ENCODE measurements at regions not wholly inside any gene's neighbourhood (a gene's known extent, or its start where the extent isn't known, plus 50 kb on each side); places are given as distances from the start of the nearest gene placed in this dataset.

GRCh38 chr5:10910261-10910660 lies 149.2 kb upstream of the DAP start:
- Mint-ChIP-seq H3K9me3 (no peaks in the 10 kb centered on the region), H3K4me1 (no peaks in the 10 kb centered on the region), H3K36me3 (ENCODE audit: low read depth) (no peaks in the 10 kb centered on the region), H3K4me3 (no peak overlapping the region), H3K27ac (no peak overlapping the region), H3K27me3 (ENCODE audit: low read depth, poor library complexity) (peaks cover 11% of the 10 kb centered on the region)
- TF ChIP-seq CTCF (IDR thresholded peaks at IDR 0.05), result no peak
- DNase-seq, result no peak

- Mint-ChIP-seq H3K4me3 (no peak overlapping the region), H3K9me3 (no peaks in the 10 kb centered on the region), H3K27ac (no peak overlapping the region), H3K4me1 (peaks cover 30% of the 10 kb centered on the region), H3K36me3 (ENCODE audit: low read depth) (no peaks in the 10 kb centered on the region), H3K27me3 (ENCODE audit: low read depth, poor library complexity) (peaks cover 8% of the 10 kb centered on the region)
- DNase-seq, result no peak
- no peak for TF ChIP-seq CTCF (IDR thresholded peaks at IDR 0.05)
Observed at GRCh38 chr5:10904862-10905432, 143.9 kb upstream of the DAP start.

- Mint-ChIP-seq H3K4me1 (peaks cover 39% of the 10 kb centered on the region), H3K27me3 (ENCODE audit: low read depth, poor library complexity) (peaks cover 8% of the 10 kb centered on the region), H3K9me3 (no peaks in the 10 kb centered on the region), H3K4me3 (no peak overlapping the region), H3K27ac (peak overlapping the region; percentile 74), H3K36me3 (ENCODE audit: low read depth) (no peaks in the 10 kb centered on the region)
- no peak for DNase-seq
- no peak for TF ChIP-seq CTCF (IDR thresholded peaks at IDR 0.05)
Observed at GRCh38 chr5:10903786-10904560, 142.9 kb upstream of the DAP start.

GRCh38 chr5:10902145-10902544 lies 141.1 kb upstream of the DAP start:
- Mint-ChIP-seq H3K36me3 (ENCODE audit: low read depth) (no peaks in the 10 kb centered on the region), H3K4me3 (no peak overlapping the region), H3K27me3 (ENCODE audit: low read depth, poor library complexity) (peaks cover 14% of the 10 kb centered on the region), H3K27ac (no peak overlapping the region), H3K4me1 (peaks cover 57% of the 10 kb centered on the region), H3K9me3 (no peaks in the 10 kb centered on the region)
- no peak for DNase-seq
- TF ChIP-seq CTCF (IDR thresholded peaks at IDR 0.05), result no peak

- Mint-ChIP-seq H3K36me3 (ENCODE audit: low read depth) (no peaks in the 10 kb centered on the region), H3K4me1 (peaks cover 82% of the 10 kb centered on the region), H3K27ac (peak overlapping the region; percentile 72), H3K27me3 (ENCODE audit: low read depth, poor library complexity) (peaks cover 6% of the 10 kb centered on the region), H3K9me3 (no peaks in the 10 kb centered on the region), H3K4me3 (no peak overlapping the region)
- TF ChIP-seq CTCF (IDR thresholded peaks at IDR 0.05), result no peak
- DNase-seq, result no peak
Observed at GRCh38 chr5:10898514-10898913, 137.5 kb upstream of the DAP start.

- Mint-ChIP-seq H3K36me3 (ENCODE audit: low read depth) (no peaks in the 10 kb centered on the region), H3K27me3 (ENCODE audit: low read depth, poor library complexity) (peaks cover 6% of the 10 kb centered on the region), H3K4me1 (peaks cover 77% of the 10 kb centered on the region), H3K4me3 (peak overlapping the region; percentile 5), H3K27ac (peak overlapping the region; percentile 49), H3K9me3 (peaks cover 5% of the 10 kb centered on the region)
- no peak for TF ChIP-seq CTCF (IDR thresholded peaks at IDR 0.05)
- DNase-seq, result no peak
Observed at GRCh38 chr5:10896016-10896415, 135.0 kb upstream of the DAP start.
